ENCODE measurements at regions not wholly inside any gene's neighbourhood (a gene's known extent, or its start where the extent isn't known, plus 50 kb on each side); places are given as distances from the start of the nearest gene placed in this dataset.

- no peak for TF ChIP-seq ZBTB33 (IDR thresholded peaks at IDR 0.05; ENCODE audit: extremely low read depth, insufficient replicate concordance, low read length)
Measured at GRCh38 chr13:105918842-105919741, 616.4 kb downstream of the EFNB2 start (continued).

GRCh38 chr13:105915146-105915850 is 620.2 kb downstream of the EFNB2 start:
- Histone ChIP-seq H4K20me1 (ENCODE audit: insufficient read depth) (no peaks in the 10 kb centered on the region), H3K9me3 (ENCODE audit: control insufficient read depth in 1 of 2, insufficient read depth in 1 of 2, low read depth in 1 of 2, low read length in 2 of 2) (no peaks in the 10 kb centered on the region), H3K27ac (ENCODE audit: low read depth, low read length) (no peak overlapping the region), H3K79me2 (ENCODE audit: insufficient read depth, low read length) (no peaks in the 10 kb centered on the region), H3K9me2 (ENCODE audit: insufficient read depth) (no peaks in the 10 kb centered on the region), H2AFZ (ENCODE audit: low read depth, low read length, poor library complexity, severe bottlenecking) (peak overlapping the region; percentile 20), H3K4me2 (ENCODE audit: low read length) (no peak overlapping the region), H3K4me1 (ENCODE audit: control insufficient read depth in 1 of 2, insufficient read depth in 2 of 2, low read length in 2 of 2) (peaks cover 16 to 33% of the 10 kb centered on the region in 2 experiments), H3K9ac (ENCODE audit: low read length) (no peak overlapping the region), H3K36me3 (ENCODE audit: control insufficient read depth in 1 of 2, insufficient read depth in 2 of 2, low read length in 2 of 2) (no peaks in the 10 kb centered on the region), H3K27me3 (ENCODE audit: insufficient read depth, low read length) (no peaks in the 10 kb centered on the region), H3K4me3 (replicated peaks in 1 of 2; ENCODE audit: low read depth in 1 of 2, low read length in 2 of 2) (no peak overlapping the region)
- ChIA-PET POLR2A (no interaction called here), RAD21 (ENCODE audit: low non-redundant PET in 1 of 2, low total read pairs in 2 of 2, uncharacterized antibody in 2 of 2, unreplicated experiment in 2 of 2) (no interaction called here), CTCF (no interaction called here)
- TF ChIP-seq YY1 (IDR thresholded peaks at IDR 0.05; ENCODE audit: extremely low read depth, insufficient replicate concordance, low read depth, low read length) (no peak), POLR2AphosphoS5 (IDR thresholded peaks at IDR 0.05; ENCODE audit: low read depth, low read length) (no peak), ATF3 (IDR thresholded peaks at IDR 0.05) (no peak), ZBTB33 (IDR thresholded peaks at IDR 0.05; ENCODE audit: extremely low read depth, insufficient replicate concordance, low read length) (no peak), EZH2 (IDR thresholded peaks at IDR 0.05) (no peak), ZFX (IDR thresholded peaks at IDR 0.05) (no peak), ZNF274 (IDR thresholded peaks at IDR 0.05; ENCODE audit: low read depth, low read length) (no peak), FOSL1 (IDR thresholded peaks at IDR 0.05; ENCODE audit: low read depth) (no peak), EGR1 (IDR thresholded peaks at IDR 0.05; ENCODE audit: low read depth) (no peak), CEBPB (IDR thresholded peaks at IDR 0.05; ENCODE audit: low read depth) (no peak), RAD21 (IDR thresholded peaks at IDR 0.05; ENCODE audit: low read depth) (no peak)
- no TSS peak for BruUV-seq (replicated peaks)
- ATAC-seq (no peak), DNase-seq (ENCODE audit: low read depth, low spot score) (no peak)
- intact Hi-C loops (cut with micrococcal nuclease): loop anchor here (5.0 to 10.0 kb wide), 2 partner anchors 187 to 430 kb away; no protein-coding TSS in a partner anchor

All from HCT116 (cell line).